GM18951 (cell line): ENCODE measurements at regions not wholly inside any gene's neighbourhood (a gene's known extent, or its start where the extent isn't known, plus 50 kb on each side); places are given as distances from the start of the nearest gene placed in this dataset.

Experiments
- POLR2A ChIP-seq: IDR thresholded peaks from 4 replicates; pipeline ENCODE4 v1.6.1; 2011; ENCODE audit warnings: mild to moderate bottlenecking; ENCODE audit not compliant: insufficient read length, insufficient read depth; ENCODE audit errors: extremely low read depth
- in situ Hi-C: fragments of 300-500 bp; cut with MboI; formaldehyde crosslinking; loops from one replicate; pipeline ENCODE4 v1.12.0; 2022; ENCODE audit warnings: low sequenced_read_pairs, mixed read lengths, inconsistent platforms; ENCODE audit not compliant: unreplicated experiment

- TF ChIP-seq POLR2A: no peak
- in situ Hi-C loops: no loop called here
Observed at GRCh38 chr5:127228540-127229184, 61.9 kb upstream of the MEGF10 start.

GRCh38 chr5:127229185-127229889 lies 61.3 kb upstream of the MEGF10 start:
- TF ChIP-seq POLR2A: peak; percentile 59
- in situ Hi-C loops: no loop called here

- in situ Hi-C loops: no loop called here
- no peak for TF ChIP-seq POLR2A
Observed at GRCh38 chr5:127231118-127231517, 59.5 kb upstream of the MEGF10 start.

- TF ChIP-seq POLR2A: no peak
Observed at GRCh38 chr5:127233590-127233989, 57.0 kb upstream of the MEGF10 start.

GRCh38 chr5:127235136-127235535 lies 55.5 kb upstream of the MEGF10 start:
- in situ Hi-C loops: no loop called here
- no peak for TF ChIP-seq POLR2A

More at GRCh38 chr5:127233590-127233989, 57.0 kb upstream of the MEGF10 start:
- in situ Hi-C loops: no loop called here

- in situ Hi-C loops: no loop called here
- TF ChIP-seq POLR2A: no peak
Observed at GRCh38 chr5:127236254-127236653, 54.3 kb upstream of the MEGF10 start.
